ENCODE measurements at regions not wholly inside any gene's neighbourhood (a gene's known extent, or its start where the extent isn't known, plus 50 kb on each side); places are given as distances from the start of the nearest gene placed in this dataset.

GRCh38 chr16:6177616-6178180 lies 1080.1 kb upstream of the EEF2KMT start:
- TF ChIP-seq TEAD4 (IDR thresholded peaks at IDR 0.05) (no peak), RAD21 (IDR thresholded peaks at IDR 0.05; ENCODE audit: low read depth) (no peak), ZBTB7A (IDR thresholded peaks at IDR 0.05; ENCODE audit: low read depth) (no peak), FOXM1 (IDR thresholded peaks at IDR 0.05; ENCODE audit: borderline replicate concordance, low read depth) (no peak), YY1 (IDR thresholded peaks at IDR 0.05; ENCODE audit: low read depth) (no peak), TAF1 (IDR thresholded peaks at IDR 0.05; ENCODE audit: low read depth) (no peak), REST (IDR thresholded peaks at IDR 0.05; ENCODE audit: low read depth) (no peak), MAX (IDR thresholded peaks at IDR 0.05) (no peak), CREB1 (IDR thresholded peaks at IDR 0.05; ENCODE audit: low read depth) (no peak), USF1 (IDR thresholded peaks at IDR 0.05) (no peak), EGR1 (IDR thresholded peaks at IDR 0.05) (no peak), TCF12 (IDR thresholded peaks at IDR 0.05; ENCODE audit: low read depth) (no peak), EP300 (IDR thresholded peaks at IDR 0.05; ENCODE audit: borderline replicate concordance) (no peak), CEBPB (IDR thresholded peaks at IDR 0.05) (no peak), NFIC (IDR thresholded peaks at IDR 0.05) (no peak)

GRCh38 chr16:6170022-6170421 lies 1072.4 kb upstream of the EEF2KMT start:
- TF ChIP-seq TAF1 (IDR thresholded peaks at IDR 0.05; ENCODE audit: low read depth) (no peak), TEAD4 (IDR thresholded peaks at IDR 0.05) (no peak), EP300 (IDR thresholded peaks at IDR 0.05; ENCODE audit: borderline replicate concordance) (no peak), YY1 (IDR thresholded peaks at IDR 0.05; ENCODE audit: low read depth) (no peak), MAX (IDR thresholded peaks at IDR 0.05) (no peak)

GRCh38 chr16:6165330-6165979 lies 1067.9 kb upstream of the EEF2KMT start:
- TF ChIP-seq YY1 (IDR thresholded peaks at IDR 0.05; ENCODE audit: low read depth): no peak
- TF ChIP-seq RAD21 (IDR thresholded peaks at IDR 0.05; ENCODE audit: low read depth): no peak

GRCh38 chr16:6160871-6161270 lies 1063.3 kb upstream of the EEF2KMT start:
- TF ChIP-seq EGR1 (IDR thresholded peaks at IDR 0.05) (no peak), REST (IDR thresholded peaks at IDR 0.05; ENCODE audit: low read depth) (no peak), MAX (IDR thresholded peaks at IDR 0.05) (no peak), NFIC (IDR thresholded peaks at IDR 0.05) (no peak), ZBTB7A (IDR thresholded peaks at IDR 0.05; ENCODE audit: low read depth) (no peak), USF1 (IDR thresholded peaks at IDR 0.05) (no peak), YY1 (IDR thresholded peaks at IDR 0.05; ENCODE audit: low read depth) (no peak), TEAD4 (IDR thresholded peaks at IDR 0.05) (no peak), CEBPB (IDR thresholded peaks at IDR 0.05) (no peak)

- TF ChIP-seq YY1 (IDR thresholded peaks at IDR 0.05; ENCODE audit: low read depth) (no peak), EGR1 (IDR thresholded peaks at IDR 0.05) (no peak), EP300 (IDR thresholded peaks at IDR 0.05; ENCODE audit: borderline replicate concordance) (no peak), RAD21 (IDR thresholded peaks at IDR 0.05; ENCODE audit: low read depth) (no peak), TEAD4 (IDR thresholded peaks at IDR 0.05) (no peak), TAF1 (IDR thresholded peaks at IDR 0.05; ENCODE audit: low read depth) (no peak), ZBTB7A (IDR thresholded peaks at IDR 0.05; ENCODE audit: low read depth) (no peak), USF1 (IDR thresholded peaks at IDR 0.05) (no peak), NFIC (IDR thresholded peaks at IDR 0.05) (no peak), TCF12 (IDR thresholded peaks at IDR 0.05; ENCODE audit: low read depth) (no peak)
These were observed 1062.7 kb upstream of the EEF2KMT start for GRCh38 chr16:6160303-6160702.

Data from Ishikawa (cell line).